ENCODE measurements at regions not wholly inside any gene's neighbourhood (a gene's known extent, or its start where the extent isn't known, plus 50 kb on each side); places are given as distances from the start of the nearest gene placed in this dataset.

DNA sequence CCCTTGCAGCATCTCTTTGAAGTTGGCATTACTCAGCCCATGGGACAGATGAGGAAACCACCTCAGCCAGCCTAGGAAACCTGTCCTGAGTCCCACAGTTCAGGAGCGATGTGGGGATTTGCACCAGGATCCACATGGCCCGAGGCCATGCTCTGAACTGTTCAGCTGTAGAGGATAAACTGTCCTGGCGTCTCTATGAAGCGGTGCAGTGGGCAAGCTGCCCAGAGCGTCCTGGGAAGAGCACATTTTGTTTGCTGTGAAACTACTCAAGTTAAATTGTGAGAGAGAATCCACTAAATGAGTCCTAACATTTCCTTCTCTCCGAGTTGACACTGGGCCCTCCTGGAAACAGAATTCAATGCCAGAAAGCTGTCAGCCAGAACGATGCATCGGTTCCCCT is 276.6 kb upstream of the TNRC6C start (continued):
- TF ChIP-seq, protein P1, sequence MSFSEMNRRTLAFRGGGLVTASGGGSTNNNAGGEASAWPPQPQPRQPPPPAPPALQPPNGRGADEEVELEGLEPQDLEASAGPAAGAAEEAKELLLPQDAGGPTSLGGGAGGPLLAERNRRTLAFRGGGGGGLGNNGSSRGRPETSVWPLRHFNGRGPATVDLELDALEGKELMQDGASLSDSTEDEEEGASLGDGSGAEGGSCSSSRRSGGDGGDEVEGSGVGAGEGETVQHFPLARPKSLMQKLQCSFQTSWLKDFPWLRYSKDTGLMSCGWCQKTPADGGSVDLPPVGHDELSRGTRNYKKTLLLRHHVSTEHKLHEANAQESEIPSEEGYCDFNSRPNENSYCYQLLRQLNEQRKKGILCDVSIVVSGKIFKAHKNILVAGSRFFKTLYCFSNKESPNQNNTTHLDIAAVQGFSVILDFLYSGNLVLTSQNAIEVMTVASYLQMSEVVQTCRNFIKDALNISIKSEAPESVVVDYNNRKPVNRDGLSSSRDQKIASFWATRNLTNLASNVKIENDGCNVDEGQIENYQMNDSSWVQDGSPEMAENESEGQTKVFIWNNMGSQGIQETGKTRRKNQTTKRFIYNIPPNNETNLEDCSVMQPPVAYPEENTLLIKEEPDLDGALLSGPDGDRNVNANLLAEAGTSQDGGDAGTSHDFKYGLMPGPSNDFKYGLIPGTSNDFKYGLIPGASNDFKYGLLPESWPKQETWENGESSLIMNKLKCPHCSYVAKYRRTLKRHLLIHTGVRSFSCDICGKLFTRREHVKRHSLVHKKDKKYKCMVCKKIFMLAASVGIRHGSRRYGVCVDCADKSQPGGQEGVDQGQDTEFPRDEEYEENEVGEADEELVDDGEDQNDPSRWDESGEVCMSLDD (CRISPR knock-in tag; IDR thresholded peaks at IDR 0.05; ENCODE audit: borderline replicate concordance), result no peak
- no peak for TF ChIP-seq ZNF441 (CRISPR knock-in tag; IDR thresholded peaks at IDR 0.05; ENCODE audit: borderline replicate concordance)
- TF ChIP-seq, protein P2, sequence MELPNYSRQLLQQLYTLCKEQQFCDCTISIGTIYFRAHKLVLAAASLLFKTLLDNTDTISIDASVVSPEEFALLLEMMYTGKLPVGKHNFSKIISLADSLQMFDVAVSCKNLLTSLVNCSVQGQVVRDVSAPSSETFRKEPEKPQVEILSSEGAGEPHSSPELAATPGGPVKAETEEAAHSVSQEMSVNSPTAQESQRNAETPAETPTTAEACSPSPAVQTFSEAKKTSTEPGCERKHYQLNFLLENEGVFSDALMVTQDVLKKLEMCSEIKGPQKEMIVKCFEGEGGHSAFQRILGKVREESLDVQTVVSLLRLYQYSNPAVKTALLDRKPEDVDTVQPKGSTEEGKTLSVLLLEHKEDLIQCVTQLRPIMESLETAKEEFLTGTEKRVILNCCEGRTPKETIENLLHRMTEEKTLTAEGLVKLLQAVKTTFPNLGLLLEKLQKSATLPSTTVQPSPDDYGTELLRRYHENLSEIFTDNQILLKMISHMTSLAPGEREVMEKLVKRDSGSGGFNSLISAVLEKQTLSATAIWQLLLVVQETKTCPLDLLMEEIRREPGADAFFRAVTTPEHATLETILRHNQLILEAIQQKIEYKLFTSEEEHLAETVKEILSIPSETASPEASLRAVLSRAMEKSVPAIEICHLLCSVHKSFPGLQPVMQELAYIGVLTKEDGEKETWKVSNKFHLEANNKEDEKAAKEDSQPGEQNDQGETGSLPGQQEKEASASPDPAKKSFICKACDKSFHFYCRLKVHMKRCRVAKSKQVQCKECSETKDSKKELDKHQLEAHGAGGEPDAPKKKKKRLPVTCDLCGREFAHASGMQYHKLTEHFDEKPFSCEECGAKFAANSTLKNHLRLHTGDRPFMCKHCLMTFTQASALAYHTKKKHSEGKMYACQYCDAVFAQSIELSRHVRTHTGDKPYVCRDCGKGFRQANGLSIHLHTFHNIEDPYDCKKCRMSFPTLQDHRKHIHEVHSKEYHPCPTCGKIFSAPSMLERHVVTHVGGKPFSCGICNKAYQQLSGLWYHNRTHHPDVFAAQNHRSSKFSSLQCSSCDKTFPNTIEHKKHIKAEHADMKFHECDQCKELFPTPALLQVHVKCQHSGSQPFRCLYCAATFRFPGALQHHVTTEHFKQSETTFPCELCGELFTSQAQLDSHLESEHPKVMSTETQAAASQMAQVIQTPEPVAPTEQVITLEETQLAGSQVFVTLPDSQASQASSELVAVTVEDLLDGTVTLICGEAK (IDR thresholded peaks at IDR 0.05), result no peak
- TF ChIP-seq, protein P2 (CRISPR knock-in tag; IDR thresholded peaks at IDR 0.05), result no peak
- no peak for TF ChIP-seq ZNF34 (CRISPR knock-in tag; IDR thresholded peaks at IDR 0.05; ENCODE audit: borderline replicate concordance)
- TF ChIP-seq ELF4 (CRISPR knock-in tag; IDR thresholded peaks at IDR 0.05; ENCODE audit: borderline replicate concordance), result no peak

Measured in HepG2 (cell line).